ENCODE measurements at regions not wholly inside any gene's neighbourhood (a gene's known extent, or its start where the extent isn't known, plus 50 kb on each side); places are given as distances from the start of the nearest gene placed in this dataset.

DNA sequence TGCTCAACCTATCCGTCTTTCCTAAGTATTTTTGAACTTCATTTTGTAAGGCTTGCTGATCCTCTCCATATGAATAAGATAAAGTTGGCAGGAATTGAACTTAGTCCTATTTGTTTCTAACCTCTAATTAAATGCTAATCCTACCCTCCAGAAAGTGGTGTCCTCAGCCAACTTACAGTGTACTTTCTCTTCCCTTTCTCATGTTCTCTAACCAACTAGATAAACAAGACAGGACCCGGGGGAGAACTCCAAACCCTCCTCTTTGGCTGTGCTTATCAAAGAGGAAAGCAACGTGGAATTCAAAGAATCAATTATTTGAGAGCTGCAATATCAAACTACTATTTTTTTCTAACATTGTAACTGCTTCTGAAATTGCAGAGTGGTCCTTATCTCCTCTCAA, 56.5 kb upstream of the NRSN1 start:
- no peak for DNase-seq

- DNase-seq = no peak
Measured at GRCh38 chr6:24072038-24072746, 53.8 kb upstream of the NRSN1 start.

DNA sequence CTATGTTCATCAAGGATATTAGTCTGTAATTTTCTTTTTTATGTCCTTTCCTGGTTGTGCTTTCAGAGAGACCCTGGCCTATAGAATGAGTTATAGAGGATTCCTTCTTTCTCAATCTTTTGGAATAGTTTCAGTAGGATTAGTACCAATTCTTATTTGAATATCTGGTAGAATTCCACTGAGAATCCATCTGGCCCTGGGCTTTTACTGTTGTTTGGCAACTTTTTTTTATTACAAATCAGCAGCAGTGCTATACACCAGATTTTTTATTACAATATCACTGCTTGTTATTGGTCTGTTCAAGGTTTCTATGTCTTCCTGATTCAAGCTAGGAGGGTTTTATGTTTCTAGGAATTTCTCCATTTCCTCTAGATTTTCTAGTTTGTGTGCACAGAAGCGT, 50.0 kb upstream of the NRSN1 start:
- DNase-seq = no peak

Measured in suppressor macrophage treated with lipopolysaccharide for 4 hours (primary cell).